Prostate gland (tissue), 2 donors: ENCODE measurements at regions not wholly inside any gene's neighbourhood (a gene's known extent, or its start where the extent isn't known, plus 50 kb on each side); places are given as distances from the start of the nearest gene placed in this dataset.

Experiments
- POLR2A ChIP-seq: fragments of 450-650 bp; IDR thresholded peaks from one replicate; pipeline ENCODE4 v1.6.1; 2016; ENCODE audit warnings: antibody characterized with exemption, mild to moderate bottlenecking
- POLR2AphosphoS5 ChIP-seq: sonication (generic); formaldehyde crosslinking; IDR thresholded peaks from one replicate; pipeline ENCODE4 v1.6.1; 2017; ENCODE audit warnings: antibody characterized with exemption
- TF ChIP-seq, protein P1 (sequence below), 4 experiments: fragments of 200-600 bp in 2 of 4; fragments of 450-650 bp in 2 of 4; sonication (generic) in 2 of 4; IDR thresholded peaks; 1 replicate in 3 of 4; 2 replicates in 1 of 4; pipeline ENCODE4 v1.5.1; 2016 to 2019; ENCODE audit warnings: antibody characterized with exemption in 4 of 4, mild to moderate bottlenecking in 2 of 4, moderate library complexity in 2 of 4

DNA sequence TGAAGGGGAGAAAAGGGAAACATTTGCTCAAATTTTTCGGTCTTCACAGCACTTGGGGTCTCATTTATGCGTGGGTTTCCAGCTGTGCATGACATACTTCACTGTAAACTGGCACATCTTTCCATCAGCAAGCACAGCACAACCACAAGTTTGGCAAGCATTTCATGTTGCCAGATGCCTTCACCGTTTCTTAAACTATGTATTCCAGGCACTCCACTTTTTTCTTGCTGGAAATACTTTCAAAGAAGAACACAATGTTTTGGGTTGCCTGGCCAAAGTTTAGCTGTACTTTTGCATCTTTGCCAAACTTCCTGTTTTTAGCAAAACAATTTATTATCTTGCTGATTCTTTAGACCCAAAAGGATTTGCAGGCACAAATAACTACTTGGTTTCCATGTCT, 194.6 kb upstream of the MEIS1 start:
- TF ChIP-seq, protein P1, sequence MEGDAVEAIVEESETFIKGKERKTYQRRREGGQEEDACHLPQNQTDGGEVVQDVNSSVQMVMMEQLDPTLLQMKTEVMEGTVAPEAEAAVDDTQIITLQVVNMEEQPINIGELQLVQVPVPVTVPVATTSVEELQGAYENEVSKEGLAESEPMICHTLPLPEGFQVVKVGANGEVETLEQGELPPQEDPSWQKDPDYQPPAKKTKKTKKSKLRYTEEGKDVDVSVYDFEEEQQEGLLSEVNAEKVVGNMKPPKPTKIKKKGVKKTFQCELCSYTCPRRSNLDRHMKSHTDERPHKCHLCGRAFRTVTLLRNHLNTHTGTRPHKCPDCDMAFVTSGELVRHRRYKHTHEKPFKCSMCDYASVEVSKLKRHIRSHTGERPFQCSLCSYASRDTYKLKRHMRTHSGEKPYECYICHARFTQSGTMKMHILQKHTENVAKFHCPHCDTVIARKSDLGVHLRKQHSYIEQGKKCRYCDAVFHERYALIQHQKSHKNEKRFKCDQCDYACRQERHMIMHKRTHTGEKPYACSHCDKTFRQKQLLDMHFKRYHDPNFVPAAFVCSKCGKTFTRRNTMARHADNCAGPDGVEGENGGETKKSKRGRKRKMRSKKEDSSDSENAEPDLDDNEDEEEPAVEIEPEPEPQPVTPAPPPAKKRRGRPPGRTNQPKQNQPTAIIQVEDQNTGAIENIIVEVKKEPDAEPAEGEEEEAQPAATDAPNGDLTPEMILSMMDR (IDR thresholded peaks at IDR 0.05) = no peak
- TF ChIP-seq POLR2A (no peak), POLR2AphosphoS5 (peak; percentile 60)
